Stimulated activated CD4-positive, alpha-beta T cell treated with anti-CD3 and anti-CD28 coated beads, TNF-alpha, amount 100 ng/mL, for 24 hours (primary cell): ENCODE measurements at regions not wholly inside any gene's neighbourhood (a gene's known extent, or its start where the extent isn't known, plus 50 kb on each side); places are given as distances from the start of the nearest gene placed in this dataset.

Experiments
- DNase-seq, 3 experiments: peaks; one replicate each; pipeline ENCODE4 v3.0.0-alpha.2; 2020; ENCODE audit warnings: low read depth in 3 of 3

- peak; percentile 34 to 46 (median 45) for DNase-seq
Observed at GRCh38 chr11:128226106-128226716, 361.1 kb downstream of the ETS1 start.

DNA sequence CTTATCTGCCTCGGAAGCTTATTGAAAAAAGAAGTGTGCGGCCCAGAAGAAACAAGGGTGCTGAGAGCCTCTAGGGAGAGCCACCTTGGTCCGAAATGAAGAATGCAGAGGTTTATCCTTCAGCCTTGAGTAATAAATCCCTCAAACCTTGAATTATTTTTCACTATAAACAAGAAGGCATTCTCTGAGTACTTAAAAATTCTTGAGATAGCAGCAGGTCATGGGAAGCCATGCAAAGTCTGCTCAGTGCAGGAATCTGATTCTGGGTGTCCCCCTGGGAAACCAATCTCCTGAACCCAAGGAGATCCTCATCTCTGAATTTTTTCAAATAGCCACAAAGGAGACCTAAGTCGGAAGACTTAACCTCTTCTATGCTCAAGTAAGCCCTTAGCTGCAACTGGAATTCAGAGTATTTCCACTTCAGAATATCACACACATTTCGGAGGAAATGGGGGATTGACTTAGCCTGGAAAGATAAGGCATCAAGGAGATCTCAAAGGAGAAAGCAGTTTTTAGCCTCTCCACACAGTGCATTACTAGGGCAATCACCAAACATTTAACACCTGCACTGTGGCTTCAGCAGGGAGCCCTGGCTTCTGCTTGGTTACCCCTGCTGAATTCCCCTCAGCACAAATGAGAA is 365.0 kb downstream of the ETS1 start:
- DNase-seq = no peak

- no peak for DNase-seq
Observed at GRCh38 chr11:128219731-128220120, 367.6 kb downstream of the ETS1 start.

DNA sequence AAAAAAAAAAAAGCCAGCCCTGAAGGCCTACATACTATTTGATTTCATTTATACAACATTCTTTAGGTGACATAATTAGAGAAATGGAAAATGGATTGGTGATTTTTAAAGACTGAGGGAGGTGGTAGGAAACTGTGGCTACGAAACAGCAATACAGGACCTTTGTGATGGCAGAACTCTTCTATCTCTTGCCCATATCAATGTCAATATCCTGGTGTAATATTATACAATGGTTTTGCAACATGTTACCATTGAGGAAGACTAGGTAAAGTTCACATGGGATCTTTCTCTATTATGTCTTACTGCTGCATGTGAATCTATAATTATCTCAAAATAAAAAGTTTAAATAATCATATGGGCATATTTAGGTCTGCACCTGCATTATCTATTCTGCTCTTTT is 371.2 kb downstream of the ETS1 start:
- no peak for DNase-seq

- DNase-seq = no peak
Observed at GRCh38 chr11:128215238-128215882, 372.0 kb downstream of the ETS1 start.

- no peak for DNase-seq
Observed at GRCh38 chr11:128214263-128214662, 373.1 kb downstream of the ETS1 start.

DNA sequence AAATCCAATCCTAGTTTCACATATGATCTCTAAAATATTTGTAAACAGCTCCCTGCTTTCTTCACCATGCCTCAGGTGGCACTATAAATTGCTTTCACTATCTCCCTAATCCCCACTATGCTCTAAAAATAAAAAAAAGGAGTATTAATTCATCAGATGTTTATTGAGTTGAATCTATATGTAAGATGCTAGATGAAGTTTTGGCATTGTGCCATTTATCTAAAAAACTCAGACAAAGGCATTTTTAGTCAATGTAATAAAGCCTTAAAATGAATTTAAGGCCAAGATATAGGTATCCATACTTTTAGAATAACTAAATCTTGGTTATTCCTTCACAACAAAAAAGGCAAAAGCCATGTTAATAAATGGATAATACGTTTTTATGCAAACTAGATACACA is 373.9 kb downstream of the ETS1 start:
- no peak for DNase-seq

GRCh38 chr11:128212324-128212723 is 375.0 kb downstream of the ETS1 start:
- no peak for DNase-seq

- no peak for DNase-seq
Observed at GRCh38 chr11:128210148-128210940, 377.0 kb downstream of the ETS1 start.

- DNase-seq = no peak
Observed at GRCh38 chr11:128209138-128209435, 378.3 kb downstream of the ETS1 start.

DNA sequence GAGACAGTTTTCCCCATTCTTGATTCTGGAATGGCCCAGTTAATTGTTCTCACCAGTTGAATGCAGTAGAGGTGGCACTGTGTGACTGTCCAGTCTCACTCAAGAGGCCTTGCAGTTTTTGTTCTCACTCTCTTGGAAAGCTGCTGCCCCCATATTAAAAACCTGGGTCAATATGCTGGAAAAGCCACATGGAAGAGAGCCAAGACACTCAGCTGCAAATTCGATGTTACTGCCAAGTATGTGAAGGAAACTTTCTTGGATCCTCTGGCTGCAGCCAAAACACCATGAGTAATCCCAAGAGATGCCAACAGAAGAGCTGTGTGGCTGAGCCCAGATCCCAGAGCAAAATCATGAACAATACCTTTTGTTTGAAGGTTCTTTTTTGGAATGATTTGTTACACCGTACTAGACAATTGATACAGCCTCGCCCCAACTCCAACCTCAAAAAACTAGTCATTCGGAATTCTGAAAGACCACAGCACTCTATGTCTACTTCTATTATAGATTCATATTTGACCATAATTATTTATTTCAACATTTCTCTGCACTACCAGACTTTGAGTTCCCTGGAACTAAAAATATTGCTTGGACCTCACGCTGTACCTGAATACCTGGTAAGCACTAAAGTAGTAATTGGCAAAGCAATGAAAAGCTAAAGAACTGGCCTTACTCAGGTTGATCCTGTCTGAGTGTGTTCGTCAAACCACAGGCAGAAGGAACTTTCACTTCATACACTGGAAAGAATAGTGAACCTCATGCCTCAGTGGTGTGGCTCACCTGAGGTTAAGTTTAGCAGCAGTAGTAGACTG is 378.8 kb downstream of the ETS1 start:
- no peak for DNase-seq

- no peak for DNase-seq
Observed at GRCh38 chr11:128207861-128208321, 379.5 kb downstream of the ETS1 start.

DNA sequence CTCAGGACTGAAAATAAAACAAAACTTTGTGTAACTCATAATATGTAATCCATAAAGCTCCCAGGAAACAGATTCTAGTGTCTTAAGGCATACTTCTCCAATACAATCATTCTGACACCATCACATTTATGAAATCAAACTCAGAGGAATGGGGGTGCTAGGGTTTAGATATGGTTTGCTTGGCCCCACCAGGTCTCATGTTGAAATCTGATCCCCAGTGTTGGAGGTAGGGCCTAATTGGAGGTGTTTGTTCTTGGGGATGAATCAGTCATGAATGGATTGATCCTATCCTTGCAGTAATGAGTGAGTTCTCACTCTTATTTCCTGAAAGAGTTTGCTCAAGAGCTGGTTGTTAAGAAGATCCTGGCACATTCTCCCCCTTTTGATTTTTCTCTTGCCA is 380.9 kb downstream of the ETS1 start:
- DNase-seq = no peak

DNA sequence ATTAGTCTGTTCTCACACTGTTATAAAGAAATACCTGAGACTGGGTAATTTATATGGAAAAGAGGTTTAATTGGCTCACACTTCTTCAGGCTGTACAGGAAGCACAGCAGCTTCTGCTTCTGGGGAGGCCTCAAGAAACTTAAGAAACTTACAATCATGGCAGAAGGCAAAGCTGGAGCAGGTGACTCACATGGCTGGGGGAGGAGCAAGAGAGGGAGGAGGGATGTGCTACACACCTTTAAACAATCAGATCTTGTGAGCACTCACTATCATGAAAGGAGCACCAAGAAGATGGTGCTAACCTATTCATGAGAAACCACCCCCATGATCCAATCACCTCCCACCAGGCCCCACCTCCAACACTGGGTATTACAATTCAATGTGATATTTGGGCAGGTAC is 381.6 kb downstream of the ETS1 start:
- no peak for DNase-seq

- DNase-seq = no peak
Observed at GRCh38 chr11:128204898-128205297, 382.5 kb downstream of the ETS1 start.

- DNase-seq = no peak
Observed at GRCh38 chr11:128201801-128202200, 385.6 kb downstream of the ETS1 start.

- DNase-seq = no peak
Observed at GRCh38 chr11:128201009-128201408, 386.3 kb downstream of the ETS1 start.

GRCh38 chr11:128200467-128200866 is 386.9 kb downstream of the ETS1 start:
- DNase-seq = no peak

DNA sequence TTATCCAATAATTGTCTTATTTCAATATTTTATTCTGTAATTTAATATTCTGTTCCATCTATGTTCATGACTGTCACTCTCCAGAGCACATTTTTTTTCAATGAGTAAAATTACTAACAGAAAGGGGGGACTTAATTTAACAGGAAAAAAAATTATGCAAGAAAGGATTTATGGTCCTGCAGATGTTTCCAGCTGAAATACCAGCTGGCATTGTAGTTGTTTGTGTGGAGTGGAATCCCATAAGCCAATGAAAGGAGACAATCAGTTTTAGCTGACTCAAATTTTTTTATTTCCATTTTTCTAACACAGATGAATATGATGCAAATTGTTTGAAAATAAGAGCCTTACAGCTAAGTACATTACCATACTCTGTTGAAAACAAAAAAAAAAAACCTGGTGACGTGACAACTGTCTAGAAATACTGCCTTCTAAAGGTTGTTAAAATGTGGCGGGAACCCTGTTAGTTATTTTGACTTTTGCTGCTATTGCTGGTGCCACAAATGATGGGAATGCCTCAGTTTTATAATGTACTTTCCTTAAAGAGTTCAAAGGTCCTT is 389.1 kb downstream of the ETS1 start:
- no peak for DNase-seq

- no peak for DNase-seq
Observed at GRCh38 chr11:128196235-128196634, 391.1 kb downstream of the ETS1 start.

DNA sequence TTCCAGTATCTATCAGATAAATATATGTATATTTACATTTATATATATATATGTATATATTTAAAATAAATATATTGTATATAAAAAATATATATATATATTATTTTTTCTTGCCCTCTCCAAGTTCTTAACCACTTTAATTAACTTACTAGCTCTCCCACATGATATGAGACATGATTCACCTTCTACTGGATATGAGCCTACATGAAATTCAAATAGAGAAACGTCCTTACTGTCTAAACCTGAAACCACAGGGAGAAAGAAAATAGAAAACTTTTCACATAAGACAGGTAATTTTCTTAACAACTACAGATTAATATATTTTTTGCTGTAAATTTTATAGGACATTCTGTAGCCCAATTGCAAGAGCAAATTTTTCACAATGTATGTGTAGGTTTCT is 391.6 kb downstream of the ETS1 start:
- DNase-seq = no peak
